ENCODE measurements at regions not wholly inside any gene's neighbourhood (a gene's known extent, or its start where the extent isn't known, plus 50 kb on each side); places are given as distances from the start of the nearest gene placed in this dataset.

GRCh38 chr5:18712936-18713485 is 1078.8 kb downstream of the TAF11L14 start:
- CTCF ChIA-PET = no interaction called here
- DNase-seq = no peak
- H2BK5ac ChIP-seq (ENCODE audit: low read depth, low read length, poor library complexity, severe bottlenecking) = no peak overlapping the region
- H2AFZ ChIP-seq (replicated peaks; ENCODE audit: low read length, poor library complexity) = no peak overlapping the region
- H3K4me1 ChIP-seq (ENCODE audit: control insufficient read depth, insufficient read depth, low read length) = no peaks in the 10 kb centered on the region
- ATAC-seq (ENCODE audit: low read depth) = no peak
- H3K18ac ChIP-seq (ENCODE audit: low read depth, low read length) = no peak overlapping the region
- POLR2A ChIA-PET (ENCODE audit: unreplicated experiment) = no interaction called here
- H2BK120ac ChIP-seq (ENCODE audit: low read depth, low read length) = no peak overlapping the region
- H3K4me3 ChIP-seq (ENCODE audit: insufficient read depth, low read depth, low read length) = no peak overlapping the region
- no peak overlapping the region for H3K14ac ChIP-seq (replicated peaks; ENCODE audit: low read depth, low read length)
- no peaks in the 10 kb centered on the region for H3K79me1 ChIP-seq (ENCODE audit: low read depth in 1 of 2, low read length in 2 of 2)
- no peaks in the 10 kb centered on the region for H3K9me1 ChIP-seq (ENCODE audit: insufficient read depth, low read length)
- no peak overlapping the region for H2AK5ac ChIP-seq (ENCODE audit: low read depth, low read length)
- no peak overlapping the region for H3K56ac ChIP-seq (ENCODE audit: extremely low read depth, insufficient read depth, low read length)
- dilution Hi-C loops (cut with HindIII; ENCODE audit: low sequenced_read_pairs, unreplicated experiment) (no loop called here), in situ Hi-C loops (cut with MboI; ENCODE audit: low sequenced_read_pairs) (no loop called here), intact Hi-C loops (cut with micrococcal nuclease) (no loop called here)
- no peak overlapping the region for H3K4me2 ChIP-seq (ENCODE audit: low read depth, low read length)
- H4K91ac ChIP-seq (ENCODE audit: insufficient read depth, low read depth, low read length) = no peak overlapping the region
- no peak overlapping the region for H4K8ac ChIP-seq (ENCODE audit: low read depth in 2 of 2, low read length in 2 of 2)
- H2AK9ac ChIP-seq (replicated peaks; ENCODE audit: low read depth, low read length, poor library complexity) = no peak overlapping the region
- no peak overlapping the region for H3K4ac ChIP-seq (ENCODE audit: low read depth, low read length)
- H4K20me1 ChIP-seq (ENCODE audit: insufficient read depth, low read length) = no peaks in the 10 kb centered on the region
- no peak overlapping the region for H4K5ac ChIP-seq (ENCODE audit: low read depth, low read length)
- TF ChIP-seq MAFK (IDR thresholded peaks at IDR 0.05; ENCODE audit: low read depth, low read length) (no peak), ELK1 (IDR thresholded peaks at IDR 0.05; ENCODE audit: borderline replicate concordance, low read depth, low read length) (no peak), RFX5 (IDR thresholded peaks at IDR 0.05; ENCODE audit: low read depth, low read length) (no peak), SMC3 (IDR thresholded peaks at IDR 0.05; ENCODE audit: low read depth, low read length) (no peak), BHLHE40 (IDR thresholded peaks at IDR 0.05; ENCODE audit: low read depth, low read length) (no peak), RAD21 (IDR thresholded peaks at IDR 0.05; ENCODE audit: low read length) (no peak), POLR2A (IDR thresholded peaks at IDR 0.05; ENCODE audit: low read depth, low read length) (no peak), RCOR1 (IDR thresholded peaks at IDR 0.05; ENCODE audit: insufficient replicate concordance, low read length) (no peak), CTCF (conservative IDR thresholded peaks at IDR 0.05; ENCODE audit: low read depth, low read length) (no peak), MXI1 (IDR thresholded peaks at IDR 0.05; ENCODE audit: borderline replicate concordance, low read depth, low read length) (no peak), FOS (IDR thresholded peaks at IDR 0.05; ENCODE audit: low read depth, low read length) (no peak), CHD1 (IDR thresholded peaks at IDR 0.05; ENCODE audit: low read depth, low read length) (no peak), USF2 (IDR thresholded peaks at IDR 0.05; ENCODE audit: low read depth, low read length) (no peak), CEBPB (IDR thresholded peaks at IDR 0.05; ENCODE audit: low read depth, low read length) (no peak), NFE2L2 (IDR thresholded peaks at IDR 0.05; ENCODE audit: low read depth, low read length) (no peak), MAZ (IDR thresholded peaks at IDR 0.05; ENCODE audit: borderline replicate concordance, low read depth, low read length) (no peak)
- no peaks in the 10 kb centered on the region for H3K27me3 ChIP-seq (ENCODE audit: control insufficient read depth, insufficient read depth, low read length)
- no peak overlapping the region for H2BK20ac ChIP-seq (ENCODE audit: low read depth, low read length)
- H3K27ac ChIP-seq (ENCODE audit: insufficient read depth, low read length) = no peak overlapping the region
- no peaks in the 10 kb centered on the region for H3K36me3 ChIP-seq (ENCODE audit: control insufficient read depth, insufficient read depth, low read length)
- no CpG with 5 or more reads among the region's 5 CpGs for WGBS, 2 experiments (ENCODE audit: extremely low coverage in 2 of 2, insufficient read length in 1 of 2)
- no peak overlapping the region for H3K9ac ChIP-seq (ENCODE audit: low read depth, low read length)
- H2BK15ac ChIP-seq (ENCODE audit: low read depth, low read length) = no peak overlapping the region
- H3K23ac ChIP-seq (ENCODE audit: low read depth, low read length) = no peak overlapping the region
- H3K9me3 ChIP-seq (ENCODE audit: control insufficient read depth, insufficient read depth, low read length) = peaks cover 4% of the 10 kb centered on the region; the same call in 1 of the 2 replicates
- no TSS peak for BruUV-seq (replicated peaks)

Measured in IMR-90 (cell line).